NCI-H187 treated with DMSO at 0.1 percent for 48 hours (cell line): ENCODE measurements at regions not wholly inside any gene's neighbourhood (a gene's known extent, or its start where the extent isn't known, plus 50 kb on each side); places are given as distances from the start of the nearest gene placed in this dataset.

Experiments
- DNase-seq: peaks from one replicate; lab custom pipeline; 2025; lab: John Stamatoyannopoulos, UW

GRCh38 chr2:153196378-153197058 is 282.0 kb downstream of the RPRM start:
- no peak for DNase-seq

- DNase-seq, result no peak
Observed at GRCh38 chr2:153195342-153195741, 283.2 kb downstream of the RPRM start.

- no peak for DNase-seq
Observed at GRCh38 chr2:153189091-153189888, 289.3 kb downstream of the RPRM start.

GRCh38 chr2:153179808-153180207 is 298.8 kb downstream of the RPRM start:
- DNase-seq, result no peak

- DNase-seq, result no peak
Observed at GRCh38 chr2:153169609-153170008, 309.0 kb downstream of the RPRM start.

GRCh38 chr2:153165021-153165420 is 313.5 kb downstream of the RPRM start:
- DNase-seq, result no peak

- no peak for DNase-seq
Observed at GRCh38 chr2:153163055-153163454, 315.5 kb downstream of the RPRM start.

- DNase-seq, result no peak
Observed at GRCh38 chr2:153156743-153157142, 321.8 kb downstream of the RPRM start.

- no peak for DNase-seq
Observed at GRCh38 chr2:153152036-153152435, 326.5 kb downstream of the RPRM start.

- DNase-seq, result no peak
Observed at GRCh38 chr2:153145470-153145978, 333.0 kb downstream of the RPRM start.

GRCh38 chr2:153143540-153143939 is 335.0 kb downstream of the RPRM start:
- no peak for DNase-seq

GRCh38 chr2:153140498-153140897 is 338.1 kb downstream of the RPRM start:
- no peak for DNase-seq

- DNase-seq, result no peak
Observed at GRCh38 chr2:153138651-153139375, 339.7 kb downstream of the RPRM start.

GRCh38 chr2:153136216-153136615 is 342.3 kb downstream of the RPRM start:
- no peak for DNase-seq

- no peak for DNase-seq
Observed at GRCh38 chr2:153134725-153135124, 343.8 kb downstream of the RPRM start.

- no peak for DNase-seq
Observed at GRCh38 chr2:153133716-153134115, 344.8 kb downstream of the RPRM start.

- DNase-seq, result no peak
Observed at GRCh38 chr2:153132418-153132817, 346.1 kb downstream of the RPRM start.

- no peak for DNase-seq
Observed at GRCh38 chr2:153115141-153115540, 363.4 kb downstream of the RPRM start.

- DNase-seq, result no peak
Observed at GRCh38 chr2:153110486-153110885, 368.1 kb downstream of the RPRM start.

GRCh38 chr2:153109793-153110192 is 368.8 kb downstream of the RPRM start:
- no peak for DNase-seq

- DNase-seq, result no peak
Observed at GRCh38 chr2:153106802-153107477, 371.6 kb downstream of the RPRM start.
